ENCODE measurements at regions not wholly inside any gene's neighbourhood (a gene's known extent, or its start where the extent isn't known, plus 50 kb on each side); places are given as distances from the start of the nearest gene placed in this dataset.
"Not testable (repeated sequence)": the region's sequence is repeated elsewhere in the genome, so short reads cannot be mapped to it uniquely, and the experiment has no call there.

DNA sequence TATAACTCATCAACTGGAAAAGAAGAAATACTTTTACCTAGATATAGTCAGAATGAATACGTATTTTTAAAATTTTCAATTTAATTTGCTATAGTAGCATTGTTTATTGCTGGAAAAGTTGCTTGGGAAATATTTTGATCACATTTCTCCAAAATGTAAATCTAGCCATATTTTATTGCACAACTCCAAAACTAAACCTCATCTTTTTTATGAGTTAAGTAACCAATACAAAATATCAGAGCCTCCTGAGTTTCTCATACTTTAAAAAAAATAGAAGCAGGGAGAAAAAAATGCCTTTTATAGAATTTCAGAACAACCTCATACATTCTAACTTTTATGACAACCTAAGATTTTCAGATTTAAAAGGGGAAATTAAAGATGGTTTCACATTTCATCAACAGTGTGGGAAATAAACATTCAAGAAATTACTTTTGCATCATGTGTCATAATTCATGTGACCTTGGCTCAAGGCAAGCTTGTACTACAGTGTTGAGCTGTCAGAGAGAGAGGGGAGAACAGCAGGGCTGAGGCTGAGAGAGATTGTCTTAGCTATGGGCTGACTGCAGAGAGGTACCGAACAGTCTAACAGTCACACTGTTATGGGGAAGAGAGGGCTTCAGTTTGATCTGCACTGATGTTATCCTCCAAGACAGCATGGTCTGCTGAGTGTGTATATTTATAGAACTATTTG, 519.0 kb downstream of the LTN1 start:
- H3K36me3 ChIP-seq = no peaks in the 10 kb centered on the region
- no peaks in the 10 kb centered on the region for H3K9me3 ChIP-seq (ENCODE audit: low read depth)
- no peak overlapping the region for H3K27ac ChIP-seq
- DNase-seq (ENCODE audit: low read depth in 1 of 2, low spot score in 1 of 2) = peak; percentile 6 to 20
- no peak overlapping the region for H3K4me3 ChIP-seq
- H3K27me3 ChIP-seq = no peaks in the 10 kb centered on the region
- H3K4me1 ChIP-seq (ENCODE audit: low read depth) = no peaks in the 10 kb centered on the region
- TF ChIP-seq, protein P1, sequence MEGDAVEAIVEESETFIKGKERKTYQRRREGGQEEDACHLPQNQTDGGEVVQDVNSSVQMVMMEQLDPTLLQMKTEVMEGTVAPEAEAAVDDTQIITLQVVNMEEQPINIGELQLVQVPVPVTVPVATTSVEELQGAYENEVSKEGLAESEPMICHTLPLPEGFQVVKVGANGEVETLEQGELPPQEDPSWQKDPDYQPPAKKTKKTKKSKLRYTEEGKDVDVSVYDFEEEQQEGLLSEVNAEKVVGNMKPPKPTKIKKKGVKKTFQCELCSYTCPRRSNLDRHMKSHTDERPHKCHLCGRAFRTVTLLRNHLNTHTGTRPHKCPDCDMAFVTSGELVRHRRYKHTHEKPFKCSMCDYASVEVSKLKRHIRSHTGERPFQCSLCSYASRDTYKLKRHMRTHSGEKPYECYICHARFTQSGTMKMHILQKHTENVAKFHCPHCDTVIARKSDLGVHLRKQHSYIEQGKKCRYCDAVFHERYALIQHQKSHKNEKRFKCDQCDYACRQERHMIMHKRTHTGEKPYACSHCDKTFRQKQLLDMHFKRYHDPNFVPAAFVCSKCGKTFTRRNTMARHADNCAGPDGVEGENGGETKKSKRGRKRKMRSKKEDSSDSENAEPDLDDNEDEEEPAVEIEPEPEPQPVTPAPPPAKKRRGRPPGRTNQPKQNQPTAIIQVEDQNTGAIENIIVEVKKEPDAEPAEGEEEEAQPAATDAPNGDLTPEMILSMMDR (IDR thresholded peaks at IDR 0.05; ENCODE audit: low read depth, low read length) = no peak

DNA sequence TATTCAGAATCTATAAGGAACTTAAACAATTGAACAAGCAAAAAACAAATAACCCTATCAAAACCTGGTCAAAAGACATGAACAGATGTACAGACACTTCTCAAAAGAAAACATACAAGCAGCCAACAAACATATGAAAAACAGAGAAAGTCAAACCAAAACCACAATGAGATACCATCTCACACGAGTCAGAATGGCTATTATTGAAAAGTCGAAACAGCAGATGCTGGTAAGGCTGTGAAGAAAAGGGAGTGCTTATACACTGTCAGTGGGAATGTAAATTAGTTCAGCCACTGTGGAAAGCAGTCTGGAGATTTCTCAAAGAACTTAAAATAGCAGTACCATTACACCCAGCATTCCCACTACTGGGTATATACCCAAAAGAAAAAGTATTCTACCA, 520.1 kb downstream of the LTN1 start:
- not testable (repeated sequence) for H3K36me3 ChIP-seq; H3K27me3 ChIP-seq; H3K4me1 ChIP-seq (ENCODE audit: low read depth); H3K9me3 ChIP-seq (ENCODE audit: low read depth); H3K27ac ChIP-seq; H3K4me3 ChIP-seq; DNase-seq (ENCODE audit: low read depth in 1 of 2, low spot score in 1 of 2)

DNA sequence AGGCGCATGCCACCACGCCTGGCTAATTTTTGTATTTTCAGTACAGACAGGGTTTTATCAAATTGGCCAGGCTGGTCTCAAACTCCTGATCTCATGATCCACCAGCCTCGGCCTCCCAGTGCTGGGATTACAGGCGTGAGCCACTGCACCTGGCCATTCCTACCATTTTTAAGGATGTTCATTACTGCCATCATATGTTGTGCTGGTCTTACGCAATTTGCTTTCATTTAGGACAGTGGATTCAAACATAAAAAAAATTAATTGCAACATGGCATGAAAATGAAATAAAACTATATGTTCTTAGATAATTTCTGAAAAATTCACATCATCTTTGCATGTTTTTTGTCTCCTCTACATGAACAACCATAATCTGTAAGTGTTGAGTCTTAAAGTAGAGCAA, 527.7 kb downstream of the LTN1 start:
- no peaks in the 10 kb centered on the region for H3K4me1 ChIP-seq (ENCODE audit: low read depth)
- TF ChIP-seq, protein P1 (IDR thresholded peaks at IDR 0.05; ENCODE audit: low read depth, low read length) = no peak

DNA sequence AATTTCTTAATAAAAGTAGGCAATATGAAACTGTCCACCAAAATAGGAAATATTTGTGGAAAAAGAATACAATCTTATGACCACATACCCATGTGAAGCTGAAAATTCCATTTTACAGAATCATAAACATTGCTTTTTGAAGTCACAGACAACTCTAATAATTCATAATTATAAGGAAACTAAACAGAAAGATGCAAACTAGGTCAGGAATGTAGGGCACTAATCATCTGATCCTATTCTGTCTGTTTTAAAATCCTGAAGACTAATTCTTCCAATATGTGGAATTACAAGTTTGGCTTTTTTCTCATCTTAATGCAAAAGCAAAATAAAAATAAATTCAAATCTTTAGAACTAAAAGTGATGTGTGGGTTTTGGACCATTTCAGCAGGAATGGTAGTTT, 528.6 kb downstream of the LTN1 start:
- Histone ChIP-seq H3K27ac (no peak overlapping the region), H3K27me3 (no peaks in the 10 kb centered on the region), H3K4me1 (ENCODE audit: low read depth) (no peaks in the 10 kb centered on the region), H3K36me3 (no peaks in the 10 kb centered on the region), H3K9me3 (ENCODE audit: low read depth) (no peaks in the 10 kb centered on the region), H3K4me3 (no peak overlapping the region)
- TF ChIP-seq, protein P1 (IDR thresholded peaks at IDR 0.05; ENCODE audit: low read depth, low read length) = no peak
- no peak for DNase-seq (ENCODE audit: low read depth in 1 of 2, low spot score in 1 of 2)

More for the DNA sequence above, 527.7 kb downstream of the LTN1 start:
- no peak overlapping the region for H3K27ac ChIP-seq
- H3K9me3 ChIP-seq (ENCODE audit: low read depth) = no peaks in the 10 kb centered on the region
- H3K36me3 ChIP-seq = no peaks in the 10 kb centered on the region
- no peak overlapping the region for H3K4me3 ChIP-seq
- DNase-seq (ENCODE audit: low read depth in 1 of 2, low spot score in 1 of 2) = no peak
- no peaks in the 10 kb centered on the region for H3K27me3 ChIP-seq

DNA sequence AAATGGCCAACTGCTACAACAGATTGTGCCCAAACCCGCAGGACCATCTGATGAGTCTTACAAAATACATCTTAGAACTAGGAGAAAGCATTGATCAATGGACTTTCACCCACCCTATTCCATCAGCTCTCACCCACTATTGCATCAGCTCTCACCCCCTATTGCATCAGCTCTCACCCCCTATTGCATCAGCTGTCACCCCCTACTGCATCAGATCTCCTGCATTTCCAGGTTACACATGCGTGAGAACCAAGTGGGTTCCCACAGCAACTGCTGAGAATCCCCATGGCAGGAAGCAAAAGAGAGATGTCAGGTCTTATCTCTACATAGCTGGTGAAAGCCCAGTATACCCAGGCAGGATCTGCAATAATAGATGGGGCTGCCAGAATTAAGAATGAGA, 533.5 kb downstream of the LTN1 start:
- TF ChIP-seq, protein P1 (IDR thresholded peaks at IDR 0.05; ENCODE audit: low read depth, low read length) = no peak
- Histone ChIP-seq H3K27me3 (no peaks in the 10 kb centered on the region), H3K27ac (no peak overlapping the region), H3K36me3 (no peaks in the 10 kb centered on the region), H3K4me3 (no peak overlapping the region), H3K9me3 (ENCODE audit: low read depth) (no peaks in the 10 kb centered on the region), H3K4me1 (ENCODE audit: low read depth) (no peaks in the 10 kb centered on the region)
- no peak for DNase-seq (ENCODE audit: low read depth in 1 of 2, low spot score in 1 of 2)

DNA sequence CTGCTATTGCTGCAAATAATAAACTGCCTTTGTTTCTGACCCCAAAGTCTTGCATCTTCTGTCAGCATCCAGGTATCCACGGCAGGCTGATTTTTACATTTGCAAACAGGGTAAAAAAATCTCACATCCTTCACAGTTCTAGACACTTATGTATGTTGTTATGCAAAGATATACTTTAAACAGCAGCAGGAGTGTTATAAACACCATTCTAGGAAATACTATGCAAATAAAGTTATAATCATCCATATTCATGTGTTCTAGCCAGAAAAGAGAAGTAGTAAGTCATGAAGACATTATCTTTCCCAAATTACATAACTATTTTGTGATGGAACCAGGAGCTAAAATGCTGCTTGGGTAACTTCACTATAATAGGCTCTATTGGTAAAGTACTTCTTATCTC, 534.2 kb downstream of the LTN1 start:
- no peaks in the 10 kb centered on the region for H3K36me3 ChIP-seq
- DNase-seq (ENCODE audit: low read depth in 1 of 2, low spot score in 1 of 2) = no peak
- TF ChIP-seq, protein P1 (IDR thresholded peaks at IDR 0.05; ENCODE audit: low read depth, low read length) = no peak
- H3K4me1 ChIP-seq (ENCODE audit: low read depth) = no peaks in the 10 kb centered on the region
- H3K27ac ChIP-seq = no peak overlapping the region
- H3K4me3 ChIP-seq = no peak overlapping the region
- no peaks in the 10 kb centered on the region for H3K9me3 ChIP-seq (ENCODE audit: low read depth)
- no peaks in the 10 kb centered on the region for H3K27me3 ChIP-seq
